ENCODE measurements at regions not wholly inside any gene's neighbourhood (a gene's known extent, or its start where the extent isn't known, plus 50 kb on each side); places are given as distances from the start of the nearest gene placed in this dataset.

GRCh38 chr13:108377646-108378206 is 108.2 kb downstream of the TNFSF13B start:
- TF ChIP-seq CTCF (conservative IDR thresholded peaks at IDR 0.05; ENCODE audit: low read depth, low read length) (no peak), EZH2 (IDR thresholded peaks at IDR 0.05; ENCODE audit: low read length, unreplicated experiment) (no peak)
